K562 (cell line): ENCODE measurements at regions not wholly inside any gene's neighbourhood (a gene's known extent, or its start where the extent isn't known, plus 50 kb on each side); places are given as distances from the start of the nearest gene placed in this dataset.

Source experiments
- ATAC-seq: fragments of 200-7000 bp; cut with Tn5 transposase; 3 replicates; pipeline ENCODE4 v1.9.1; 2020; ENCODE audit warnings: moderate library complexity
- BruUV-seq: library from RNA; stranded (reverse); fragments of 400-500 nt; replicated peaks from 2 replicates; lab custom pipeline; 2021; lab: Mats Ljungman, UMichigan
- CTCF ChIA-PET: fragments of 300-600 bp; formaldehyde crosslinking; extraction: SDS; loops from one replicate; lab custom pipeline; 2021; ENCODE audit warnings: low intra/inter-chr PET ratio; lab: Yijun Ruan, JAX
- POLR2A ChIA-PET: fragments of 300-600, 350-650 bp; sonication (Branson Sonifier 250); formaldehyde crosslinking; extraction: SDS; loops from one replicate; lab custom pipeline; 2021; ENCODE audit warnings: antibody characterized with exemption, inconsistent platforms; lab: Yijun Ruan, JAX
- DNase-seq, 4 experiments: peaks; one replicate each; pipeline versions ENCODE4 v3.0.0 to v3.0.0-alpha.2; 2011 to 2018; ENCODE audit warnings: low spot score in 3 of 4, mixed read lengths in 3 of 4; ENCODE audit errors: extremely low read depth in 1 of 4
- FAIRE-seq: peaks from 2 replicates; lab custom pipeline; 2011; peaks lifted over from hg19 to GRCh38; lab: Jason Lieb, UNC
- H2AFZ ChIP-seq: 2 replicates; pipeline ENCODE4 v1.6.0; 2011; ENCODE audit warnings: low read depth, low read length, control low read depth, inconsistent platforms
- H3K27ac ChIP-seq: fragments of 200-600 bp; 3 replicates; pipeline ENCODE4 v1.8.0; 2011; ENCODE audit warnings: low read depth, mild to moderate bottlenecking, control low read depth, inconsistent platforms, low read length, moderate library complexity, mixed read lengths; ENCODE audit errors: extremely low read depth
- H3K27me3 ChIP-seq, 2 experiments: fragments of 300-600 bp in 1 of 2; 2 replicates in 1 of 2; 3 replicates in 1 of 2; pipeline versions ENCODE4 v1.6.0 to v1.8.0; 2011; ENCODE audit warnings: inconsistent platforms in 2 of 2, low read length in 2 of 2, mild to moderate bottlenecking in 1 of 2, mixed read lengths in 1 of 2, moderate library complexity in 1 of 2; ENCODE audit not compliant: control insufficient read depth in 2 of 2, insufficient read depth in 2 of 2
- H3K36me3 ChIP-seq: fragments of 300-600 bp; 3 replicates; pipeline ENCODE4 v1.8.0; 2011; ENCODE audit warnings: mild to moderate bottlenecking, low read length, inconsistent platforms; ENCODE audit not compliant: control insufficient read depth, insufficient read depth
- H3K4me1 ChIP-seq, 2 experiments: fragments of 200-600 bp in 1 of 2; replicated peaks in 1 of 2; 2 replicates in 1 of 2; 3 replicates in 1 of 2; pipeline versions ENCODE4 v1.5.1 to v1.8.0; 2011; ENCODE audit warnings: inconsistent platforms in 2 of 2, low read length in 2 of 2, mild to moderate bottlenecking in 1 of 2, mixed read lengths in 1 of 2, moderate library complexity in 1 of 2; ENCODE audit not compliant: control insufficient read depth in 2 of 2, insufficient read depth in 2 of 2
- H3K4me2 ChIP-seq: 2 replicates; pipeline ENCODE4 v1.6.1; 2011; ENCODE audit warnings: low read length, control low read depth, inconsistent platforms, mixed read lengths; ENCODE audit not compliant: insufficient read depth
- H3K4me3 ChIP-seq: fragments of 200-600 bp; sonication (generic), shearing (Covaris generic); 2 replicates; pipeline ENCODE4 v1.5.1; 2016; ENCODE audit warnings: control low read depth, inconsistent platforms
- H3K79me2 ChIP-seq: fragments of 200-600 bp; 3 replicates; pipeline ENCODE4 v1.8.0; 2011; ENCODE audit warnings: low read length, inconsistent platforms; ENCODE audit not compliant: control insufficient read depth, insufficient read depth
- H3K9ac ChIP-seq, 2 experiments: 2 replicates each; pipeline versions ENCODE4 v1.6.0 to v1.6.1; 2011; ENCODE audit warnings: low read depth in 2 of 2, low read length in 2 of 2, control low read depth in 1 of 2, inconsistent platforms in 1 of 2, mild to moderate bottlenecking in 1 of 2, mixed read lengths in 1 of 2; ENCODE audit not compliant: insufficient read depth in 1 of 2
- H3K9me1 ChIP-seq: one replicate; pipeline ENCODE4 v1.6.0; 2011; ENCODE audit warnings: inconsistent platforms, mild to moderate bottlenecking, low read length, moderate library complexity; ENCODE audit not compliant: control insufficient read depth, insufficient read depth
- H3K9me3 ChIP-seq: replicated peaks from 2 replicates; pipeline ENCODE4 v1.5.1; 2011; ENCODE audit warnings: low read depth, low read length, inconsistent platforms; ENCODE audit not compliant: control insufficient read depth, insufficient read depth
- H4K20me1 ChIP-seq: replicated peaks from 2 replicates; pipeline ENCODE4 v1.6.1; 2011; ENCODE audit warnings: low read length, inconsistent platforms, mixed read lengths; ENCODE audit not compliant: control insufficient read depth, insufficient read depth
- MITF ChIP-seq: IDR thresholded peaks from 2 replicates; pipeline ENCODE4 v1.6.1; 2014; ENCODE audit warnings: antibody characterized with exemption
- SFPQ ChIP-seq: fragments of 200-400 bp; formaldehyde crosslinking; IDR thresholded peaks from 2 replicates; pipeline ENCODE4 v1.6.1; 2017; ENCODE audit warnings: mild to moderate bottlenecking, low read depth, low read length, moderate library complexity
- ZHX1 ChIP-seq: fragments of 150-350 bp; conservative IDR thresholded peaks from 2 replicates; pipeline ENCODE4 v1.6.1; 2014; ENCODE audit warnings: low read length
- ZNF407 ChIP-seq: fragments of 450-650 bp; IDR thresholded peaks from 2 replicates; pipeline ENCODE4 v1.6.1; 2016; ENCODE audit warnings: low read depth
- WGBS: fragments of 100-300 bp; shearing (Covaris generic); methylation state at CpG from one replicate; pipeline ENCODE4 v1.1.6; 2016; ENCODE audit warnings: low coverage, mixed read lengths; ENCODE audit not compliant: insufficient coverage; ENCODE audit errors: missing lambda C conversion rate; 5-methylcytosine and 5-hydroxymethylcytosine counted together
- in situ Hi-C: fragments of 300-500 bp; cut with MboI; formaldehyde crosslinking; loops from 4 replicates; pipeline ENCODE4 v1.15.0; 2018; ENCODE audit warnings: inconsistent platforms, mixed read lengths
- intact Hi-C: fragments of 100-400 bp; cut with micrococcal nuclease; formaldehyde crosslinking; loops from 2 replicates; pipeline ENCODE4 v1.14.2; 2022

- no peak for TF ChIP-seq SFPQ
Measured at GRCh38 chr4:28886934-28887333, 1833.2 kb upstream of the PCDH7 start (continued).

GRCh38 chr4:28890949-28891775 lies 1829.0 kb upstream of the PCDH7 start:
- no peaks in the 10 kb centered on the region for H3K9me3 ChIP-seq
- DNase-seq (no peak), FAIRE-seq (no peak), ATAC-seq (no peak)
- no peaks in the 10 kb centered on the region for H3K79me2 ChIP-seq
- POLR2A ChIA-PET = no interaction called here
- H3K27ac ChIP-seq = no peak overlapping the region
- no peaks in the 10 kb centered on the region for H3K36me3 ChIP-seq
- in situ Hi-C loops = no loop called here
- no peak overlapping the region for H3K4me2 ChIP-seq
- H3K4me3 ChIP-seq = no peak overlapping the region
- no peaks in the 10 kb centered on the region for H3K9me1 ChIP-seq
- no peak overlapping the region for H2AFZ ChIP-seq
- BruUV-seq = no TSS peak
- intact Hi-C loops = no loop called here
- H3K27me3 ChIP-seq = no peaks in the 10 kb centered on the region
- CTCF ChIA-PET = no interaction called here
- 0% methylated on average over 3 of the region's 3 CpGs for WGBS
- H3K4me1 ChIP-seq = no peaks in the 10 kb centered on the region
- H4K20me1 ChIP-seq = no peaks in the 10 kb centered on the region
- no peak overlapping the region for H3K9ac ChIP-seq
- TF ChIP-seq ZHX1 (no peak), ZNF407 (no peak), MITF (no peak)
